ENCODE measurements at regions not wholly inside any gene's neighbourhood (a gene's known extent, or its start where the extent isn't known, plus 50 kb on each side); places are given as distances from the start of the nearest gene placed in this dataset.
"Not testable (repeated sequence)": the region's sequence is repeated elsewhere in the genome, so short reads cannot be mapped to it uniquely, and the experiment has no call there.

- no peak overlapping the region for H3K4me3 ChIP-seq
- Mint-ChIP-seq H3K4me1 (no peaks in the 10 kb centered on the region), H3K27me3 (ENCODE audit: insufficient read depth, low read depth) (peaks cover 2% of the 10 kb centered on the region), H3K9me3 (peaks cover 6% of the 10 kb centered on the region), H3K4me3 (no peak overlapping the region), H3K36me3 (no peaks in the 10 kb centered on the region), H3K27ac (no peak overlapping the region)
- no peak overlapping the region for H3K4me2 ChIP-seq
- H2AFZ ChIP-seq (replicated peaks): no peak overlapping the region
- no peaks in the 10 kb centered on the region for H4K20me1 ChIP-seq (ENCODE audit: low read depth)
- H3K9ac ChIP-seq: no peak overlapping the region
- no peaks in the 10 kb centered on the region for H3K4me1 ChIP-seq
- TF ChIP-seq, protein P1, sequence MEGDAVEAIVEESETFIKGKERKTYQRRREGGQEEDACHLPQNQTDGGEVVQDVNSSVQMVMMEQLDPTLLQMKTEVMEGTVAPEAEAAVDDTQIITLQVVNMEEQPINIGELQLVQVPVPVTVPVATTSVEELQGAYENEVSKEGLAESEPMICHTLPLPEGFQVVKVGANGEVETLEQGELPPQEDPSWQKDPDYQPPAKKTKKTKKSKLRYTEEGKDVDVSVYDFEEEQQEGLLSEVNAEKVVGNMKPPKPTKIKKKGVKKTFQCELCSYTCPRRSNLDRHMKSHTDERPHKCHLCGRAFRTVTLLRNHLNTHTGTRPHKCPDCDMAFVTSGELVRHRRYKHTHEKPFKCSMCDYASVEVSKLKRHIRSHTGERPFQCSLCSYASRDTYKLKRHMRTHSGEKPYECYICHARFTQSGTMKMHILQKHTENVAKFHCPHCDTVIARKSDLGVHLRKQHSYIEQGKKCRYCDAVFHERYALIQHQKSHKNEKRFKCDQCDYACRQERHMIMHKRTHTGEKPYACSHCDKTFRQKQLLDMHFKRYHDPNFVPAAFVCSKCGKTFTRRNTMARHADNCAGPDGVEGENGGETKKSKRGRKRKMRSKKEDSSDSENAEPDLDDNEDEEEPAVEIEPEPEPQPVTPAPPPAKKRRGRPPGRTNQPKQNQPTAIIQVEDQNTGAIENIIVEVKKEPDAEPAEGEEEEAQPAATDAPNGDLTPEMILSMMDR (IDR thresholded peaks at IDR 0.05): no peak
- TF ChIP-seq EZH2 (IDR thresholded peaks at IDR 0.05) (no peak), EZH2phosphoT487 (IDR thresholded peaks at IDR 0.05) (no peak)
- no peaks in the 10 kb centered on the region for H3K27me3 ChIP-seq
- H3K9me3 ChIP-seq (ENCODE audit: low read depth): no peaks in the 10 kb centered on the region
- H3K36me3 ChIP-seq: no peaks in the 10 kb centered on the region
- H3F3A ChIP-seq (ENCODE audit: low read depth): no peaks in the 10 kb centered on the region
- no peak overlapping the region for H3K27ac ChIP-seq
- no peak for DNase-seq (ENCODE audit: low spot score)
- H3K79me2 ChIP-seq (ENCODE audit: low read depth): no peaks in the 10 kb centered on the region
These were observed 72.9 kb upstream of the SKAP2 start for GRCh38 chr7:26937306-26937705.

GRCh38 chr7:26932616-26933015, 68.2 kb upstream of the SKAP2 start:
- not testable (repeated sequence) for H3K4me2 ChIP-seq; H3K9ac ChIP-seq; H3F3A ChIP-seq (ENCODE audit: low read depth); H3K36me3 Mint-ChIP-seq; H3K4me3 ChIP-seq; H2AFZ ChIP-seq (replicated peaks); DNase-seq (ENCODE audit: low spot score); H3K9me3 Mint-ChIP-seq; H3K36me3 ChIP-seq; H3K27ac ChIP-seq; H4K20me1 ChIP-seq (ENCODE audit: low read depth); H3K4me1 Mint-ChIP-seq; H3K27me3 ChIP-seq; H3K79me2 ChIP-seq (ENCODE audit: low read depth); H3K27me3 Mint-ChIP-seq (ENCODE audit: insufficient read depth, low read depth); H3K9me3 ChIP-seq (ENCODE audit: low read depth); H3K27ac Mint-ChIP-seq; H3K4me3 Mint-ChIP-seq
- peaks cover 23% of the 10 kb centered on the region for H3K4me1 ChIP-seq

GRCh38 chr7:26930845-26931244, 66.5 kb upstream of the SKAP2 start:
- no peaks in the 10 kb centered on the region for H3K27me3 ChIP-seq
- H3K4me1 ChIP-seq: peaks cover 23% of the 10 kb centered on the region
- peaks cover 6% of the 10 kb centered on the region for H3K9me3 Mint-ChIP-seq
- no peak overlapping the region for H3K4me3 ChIP-seq
- no peaks in the 10 kb centered on the region for H3K36me3 ChIP-seq
- H4K20me1 ChIP-seq (ENCODE audit: low read depth): no peaks in the 10 kb centered on the region
- H3K27me3 Mint-ChIP-seq (ENCODE audit: insufficient read depth, low read depth): peaks cover 6% of the 10 kb centered on the region
- DNase-seq (ENCODE audit: low spot score): no peak
- H3K36me3 Mint-ChIP-seq: no peaks in the 10 kb centered on the region
- no peak overlapping the region for H3K4me3 Mint-ChIP-seq
- H3K9ac ChIP-seq: no peak overlapping the region
- H3K4me1 Mint-ChIP-seq: peaks cover 7% of the 10 kb centered on the region
- no peaks in the 10 kb centered on the region for H3K9me3 ChIP-seq (ENCODE audit: low read depth)
- no peaks in the 10 kb centered on the region for H3K79me2 ChIP-seq (ENCODE audit: low read depth)
- no peak overlapping the region for H3K27ac Mint-ChIP-seq
- no peak overlapping the region for H2AFZ ChIP-seq (replicated peaks)
- H3F3A ChIP-seq (ENCODE audit: low read depth): peaks cover 5% of the 10 kb centered on the region
- TF ChIP-seq, protein P1 (IDR thresholded peaks at IDR 0.05): no peak
- no peak for TF ChIP-seq EZH2 (IDR thresholded peaks at IDR 0.05)
- TF ChIP-seq EZH2phosphoT487 (IDR thresholded peaks at IDR 0.05): no peak
- no peak overlapping the region for H3K27ac ChIP-seq
- H3K4me2 ChIP-seq: no peak overlapping the region

GRCh38 chr7:26930201-26930600, 65.8 kb upstream of the SKAP2 start:
- Histone ChIP-seq H3K36me3 (no peaks in the 10 kb centered on the region), H2AFZ (replicated peaks) (no peak overlapping the region), H3K79me2 (ENCODE audit: low read depth) (no peaks in the 10 kb centered on the region), H4K20me1 (ENCODE audit: low read depth) (no peaks in the 10 kb centered on the region), H3K9me3 (ENCODE audit: low read depth) (no peaks in the 10 kb centered on the region), H3K4me1 (peaks cover 23% of the 10 kb centered on the region), H3F3A (ENCODE audit: low read depth) (peaks cover 5% of the 10 kb centered on the region), H3K27ac (no peak overlapping the region), H3K9ac (no peak overlapping the region), H3K27me3 (no peaks in the 10 kb centered on the region), H3K4me2 (no peak overlapping the region), H3K4me3 (no peak overlapping the region)
- no peak for DNase-seq (ENCODE audit: low spot score)
- Mint-ChIP-seq H3K4me3 (no peak overlapping the region), H3K36me3 (no peaks in the 10 kb centered on the region), H3K9me3 (peaks cover 3% of the 10 kb centered on the region), H3K4me1 (peaks cover 7% of the 10 kb centered on the region), H3K27me3 (ENCODE audit: insufficient read depth, low read depth) (peaks cover 8% of the 10 kb centered on the region), H3K27ac (no peak overlapping the region)
- TF ChIP-seq, protein P1 (IDR thresholded peaks at IDR 0.05): no peak
- TF ChIP-seq EZH2phosphoT487 (IDR thresholded peaks at IDR 0.05): no peak
- no peak for TF ChIP-seq EZH2 (IDR thresholded peaks at IDR 0.05)
